Vagina (tissue), 2 donors: ENCODE measurements at regions not wholly inside any gene's neighbourhood (a gene's known extent, or its start where the extent isn't known, plus 50 kb on each side); places are given as distances from the start of the nearest gene placed in this dataset.
"Not testable (repeated sequence)": the region's sequence is repeated elsewhere in the genome, so short reads cannot be mapped to it uniquely, and the experiment has no call there.

Experiments
- DNase-seq, 2 donors: peaks; one replicate each; pipeline ENCODE4 v3.0.0-alpha.2; 2017; ENCODE audit errors: extremely low spot score in 2 of 2
- H3K27ac ChIP-seq: fragments of 200-600 bp; sonication (generic); one replicate; pipeline ENCODE4 v1.5.1; 2019
- H3K27me3 ChIP-seq: fragments of 200-600 bp; sonication (generic); one replicate; pipeline ENCODE4 v1.5.1; 2019
- H3K36me3 ChIP-seq, 2 donors: fragments of 200-600 bp; sonication (generic); one replicate each; pipeline ENCODE4 v1.5.1; 2017 to 2019
- H3K4me1 ChIP-seq: fragments of 200-600 bp; sonication (generic); one replicate; pipeline ENCODE4 v1.5.1; 2019
- H3K4me3 ChIP-seq, 2 donors: fragments of 200-600 bp; sonication (generic); 1 replicate in 1 of 2; 2 replicates in 1 of 2; pipeline ENCODE4 v1.5.1; 2016 to 2019
- H3K9me3 ChIP-seq: fragments of 200-600 bp; sonication (generic); one replicate; pipeline ENCODE4 v1.5.1; 2019
- POLR2A ChIP-seq, 2 donors: fragments of 450-650 bp; IDR thresholded peaks; one replicate each; pipeline ENCODE4 v1.6.1; 2017; ENCODE audit warnings: antibody characterized with exemption in 2 of 2, mild to moderate bottlenecking in 2 of 2, moderate library complexity in 2 of 2
- POLR2AphosphoS5 ChIP-seq, 2 donors: sonication (generic); formaldehyde crosslinking; IDR thresholded peaks; one replicate each; pipeline ENCODE4 v1.9.0; 2017; ENCODE audit warnings: antibody characterized with exemption in 2 of 2, mild to moderate bottlenecking in 2 of 2, low read depth in 1 of 2; ENCODE audit not compliant: insufficient read depth in 1 of 2
- intact Hi-C: fragments of 100-400 bp; cut with DNase I; formaldehyde crosslinking; loops from one replicate; pipeline ENCODE4 v1.15.1; 2023
- TF ChIP-seq, protein P1 (sequence below), 3 experiments: fragments of 450-650 bp in 2 of 3; fragments of 200-600 bp in 1 of 3; sonication (generic) in 1 of 3; IDR thresholded peaks; one replicate each; pipeline ENCODE4 v1.5.1; 2017 to 2019; ENCODE audit warnings: antibody characterized with exemption in 3 of 3, mild to moderate bottlenecking in 2 of 3, moderate library complexity in 2 of 3

DNA sequence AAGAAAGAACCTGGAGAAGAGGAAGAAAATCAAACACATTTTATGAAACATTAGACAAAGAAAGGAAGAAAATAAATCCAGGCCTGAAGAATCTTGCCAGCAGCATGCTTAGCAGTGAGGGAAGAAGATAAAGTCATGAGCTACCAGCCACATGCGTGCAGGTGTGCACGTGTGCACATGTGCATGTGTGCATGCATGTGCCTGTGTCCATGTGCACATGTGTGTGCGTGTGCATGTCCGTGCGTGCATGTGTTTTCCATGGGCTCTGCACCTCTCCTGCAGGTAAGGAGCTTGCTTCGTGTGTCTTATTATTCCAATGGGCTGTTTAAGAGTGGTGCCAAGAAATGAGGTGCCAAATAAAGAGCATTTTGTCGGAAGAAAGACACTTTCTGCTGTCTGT lies 322.2 kb downstream of the FGFR2 start:
- H3K4me1 ChIP-seq = no peaks in the 10 kb centered on the region
- H3K4me3 ChIP-seq = no peak overlapping the region
- H3K9me3 ChIP-seq = no peaks in the 10 kb centered on the region
- H3K27ac ChIP-seq = no peak overlapping the region
- TF ChIP-seq POLR2AphosphoS5 (IDR thresholded peaks at IDR 0.05; ENCODE audit: insufficient read depth in 1 of 2, low read depth in 1 of 2) (no peak), POLR2A (IDR thresholded peaks at IDR 0.05) (no peak)
- TF ChIP-seq, protein P1, sequence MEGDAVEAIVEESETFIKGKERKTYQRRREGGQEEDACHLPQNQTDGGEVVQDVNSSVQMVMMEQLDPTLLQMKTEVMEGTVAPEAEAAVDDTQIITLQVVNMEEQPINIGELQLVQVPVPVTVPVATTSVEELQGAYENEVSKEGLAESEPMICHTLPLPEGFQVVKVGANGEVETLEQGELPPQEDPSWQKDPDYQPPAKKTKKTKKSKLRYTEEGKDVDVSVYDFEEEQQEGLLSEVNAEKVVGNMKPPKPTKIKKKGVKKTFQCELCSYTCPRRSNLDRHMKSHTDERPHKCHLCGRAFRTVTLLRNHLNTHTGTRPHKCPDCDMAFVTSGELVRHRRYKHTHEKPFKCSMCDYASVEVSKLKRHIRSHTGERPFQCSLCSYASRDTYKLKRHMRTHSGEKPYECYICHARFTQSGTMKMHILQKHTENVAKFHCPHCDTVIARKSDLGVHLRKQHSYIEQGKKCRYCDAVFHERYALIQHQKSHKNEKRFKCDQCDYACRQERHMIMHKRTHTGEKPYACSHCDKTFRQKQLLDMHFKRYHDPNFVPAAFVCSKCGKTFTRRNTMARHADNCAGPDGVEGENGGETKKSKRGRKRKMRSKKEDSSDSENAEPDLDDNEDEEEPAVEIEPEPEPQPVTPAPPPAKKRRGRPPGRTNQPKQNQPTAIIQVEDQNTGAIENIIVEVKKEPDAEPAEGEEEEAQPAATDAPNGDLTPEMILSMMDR (IDR thresholded peaks at IDR 0.05) = no peak
- DNase-seq = no peak
- intact Hi-C loops = no loop called here
- no peaks in the 10 kb centered on the region for H3K36me3 ChIP-seq
- no peaks in the 10 kb centered on the region for H3K27me3 ChIP-seq

DNA sequence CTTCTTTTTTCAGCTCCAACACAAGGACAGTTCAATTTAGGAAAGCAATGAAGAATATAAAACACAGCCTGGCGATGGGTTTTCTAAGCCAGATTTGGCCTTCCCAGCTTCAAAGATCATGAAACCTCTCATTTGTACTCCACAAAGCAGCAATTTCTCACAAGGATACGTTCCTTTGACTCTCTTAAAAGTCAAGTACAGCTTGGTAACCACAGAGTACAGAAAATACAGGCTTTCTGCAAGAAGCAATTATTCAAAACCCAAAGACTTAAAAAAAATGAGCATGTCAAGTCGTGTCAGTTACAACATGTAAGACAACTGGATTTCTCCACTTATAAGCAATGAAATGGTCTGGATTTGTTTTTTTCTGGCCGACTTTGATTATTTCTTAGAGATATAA lies 321.4 kb downstream of the FGFR2 start:
- intact Hi-C loops = no loop called here
- Histone ChIP-seq H3K4me3 (no peak overlapping the region), H3K4me1 (no peaks in the 10 kb centered on the region), H3K9me3 (no peaks in the 10 kb centered on the region), H3K27ac (no peak overlapping the region), H3K27me3 (no peaks in the 10 kb centered on the region), H3K36me3 (no peaks in the 10 kb centered on the region)
- DNase-seq = no peak
- no peak for TF ChIP-seq POLR2AphosphoS5 (IDR thresholded peaks at IDR 0.05; ENCODE audit: insufficient read depth in 1 of 2, low read depth in 1 of 2)
- TF ChIP-seq POLR2A (IDR thresholded peaks at IDR 0.05) = no peak
- TF ChIP-seq, protein P1 (IDR thresholded peaks at IDR 0.05) = no peak

DNA sequence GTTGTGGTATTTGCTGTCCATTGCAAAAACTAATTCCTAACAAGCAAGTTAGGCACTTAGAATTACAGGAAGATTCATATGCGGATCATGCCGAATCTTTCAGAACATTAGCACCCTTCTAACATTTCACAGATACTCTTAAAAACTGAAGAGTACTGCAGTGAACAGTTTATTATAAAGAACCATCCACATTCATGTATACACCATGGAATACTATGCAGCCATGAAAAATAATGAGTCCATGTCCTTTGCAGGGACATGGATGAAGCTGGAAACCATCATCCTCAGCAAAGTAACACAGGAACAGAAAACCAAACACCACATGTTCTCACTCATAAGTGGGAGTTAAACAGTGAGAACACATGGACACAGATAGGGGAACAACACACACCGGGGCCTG lies 319.9 kb downstream of the FGFR2 start:
- H3K4me3 ChIP-seq, H3K4me1 ChIP-seq, H3K27me3 ChIP-seq, H3K27ac ChIP-seq, DNase-seq, H3K36me3 ChIP-seq, H3K9me3 ChIP-seq, intact Hi-C loops: not testable (repeated sequence)

DNA sequence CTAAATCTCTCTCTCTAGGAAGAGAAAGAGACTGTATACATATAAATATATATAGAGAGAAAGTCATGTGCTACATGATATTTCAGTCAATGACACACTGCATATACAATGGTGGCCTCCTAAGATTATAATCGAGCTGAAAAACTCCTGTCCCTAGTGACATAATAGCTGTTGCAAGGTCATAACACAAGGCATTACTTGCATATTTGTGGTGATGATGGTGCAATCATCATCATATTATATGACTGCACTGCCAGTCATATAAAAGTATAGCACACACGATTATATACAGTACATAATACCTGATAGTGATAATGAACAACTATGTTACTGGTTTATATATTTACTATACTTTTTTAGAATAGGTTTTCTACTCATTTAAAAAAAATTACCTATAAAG lies 316.7 kb downstream of the FGFR2 start:
- TF ChIP-seq POLR2AphosphoS5 (IDR thresholded peaks at IDR 0.05; ENCODE audit: insufficient read depth in 1 of 2, low read depth in 1 of 2) (no peak), POLR2A (IDR thresholded peaks at IDR 0.05) (no peak)
- TF ChIP-seq, protein P1 (IDR thresholded peaks at IDR 0.05) = no peak
- intact Hi-C loops = no loop called here
- no peaks in the 10 kb centered on the region for H3K27me3 ChIP-seq
- DNase-seq = no peak
- H3K4me1 ChIP-seq = peaks cover 17% of the 10 kb centered on the region
- H3K27ac ChIP-seq = no peak overlapping the region
- H3K4me3 ChIP-seq = no peak overlapping the region
- H3K9me3 ChIP-seq = no peaks in the 10 kb centered on the region
- no peaks in the 10 kb centered on the region for H3K36me3 ChIP-seq

DNA sequence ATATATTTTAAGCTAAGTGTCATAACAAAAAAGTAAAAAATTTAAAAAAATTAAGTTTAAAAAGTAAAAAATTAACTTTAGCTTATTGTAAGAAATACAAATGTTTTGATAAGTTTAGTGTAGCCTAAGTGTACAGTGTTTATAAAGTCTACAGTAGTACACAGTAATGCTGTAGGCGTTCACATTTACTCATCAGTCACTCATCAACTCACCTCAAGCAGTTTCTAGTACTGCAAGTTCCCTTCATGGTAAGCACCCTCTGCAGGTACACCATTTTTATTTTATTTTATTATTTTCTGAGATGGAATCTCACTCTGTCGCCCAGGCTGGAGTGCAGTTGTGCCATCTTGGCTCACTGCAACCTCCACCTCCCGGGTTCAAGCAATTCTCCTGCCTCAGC lies 316.0 kb downstream of the FGFR2 start:
- no peaks in the 10 kb centered on the region for H3K27me3 ChIP-seq
- TF ChIP-seq POLR2AphosphoS5 (IDR thresholded peaks at IDR 0.05; ENCODE audit: insufficient read depth in 1 of 2, low read depth in 1 of 2) = no peak
- TF ChIP-seq, protein P1 (IDR thresholded peaks at IDR 0.05) = no peak
- TF ChIP-seq POLR2A (IDR thresholded peaks at IDR 0.05) = no peak
- H3K36me3 ChIP-seq = no peaks in the 10 kb centered on the region
- no peak for DNase-seq
- peaks cover 17% of the 10 kb centered on the region for H3K4me1 ChIP-seq
- intact Hi-C loops = no loop called here
- no peak overlapping the region for H3K4me3 ChIP-seq
- no peaks in the 10 kb centered on the region for H3K9me3 ChIP-seq
- no peak overlapping the region for H3K27ac ChIP-seq
